HG03135 (cell line): ENCODE measurements at regions not wholly inside any gene's neighbourhood (a gene's known extent, or its start where the extent isn't known, plus 50 kb on each side); places are given as distances from the start of the nearest gene placed in this dataset.
A peak's percentile ranks its signal among the peaks of the same experiment; 100 is the strongest.

ENCODE experiments used
- ATAC-seq: cut with Tn5 transposase; IDR thresholded peaks from one replicate; pipeline ENCODE4 v1.9.1; 2021; ENCODE audit warnings: mild to moderate bottlenecking, moderate library complexity; ENCODE audit not compliant: unreplicated experiment

- ATAC-seq = no peak
Measured at GRCh38 chr6:83792846-83793245, 60.3 kb upstream of the RIPPLY2 start.

- no peak for ATAC-seq
Measured at GRCh38 chr6:83781506-83781905, 71.7 kb upstream of the RIPPLY2 start.

GRCh38 chr6:83770910-83771309, 62.0 kb upstream of the SNAP91 start:
- peak; percentile 65 for ATAC-seq

GRCh38 chr6:83769413-83769812, 60.5 kb upstream of the SNAP91 start:
- no peak for ATAC-seq

GRCh38 chr6:83767033-83767432, 58.1 kb upstream of the SNAP91 start:
- ATAC-seq = no peak
